Spleen (tissue), 7 donors: ENCODE measurements at regions not wholly inside any gene's neighbourhood (a gene's known extent, or its start where the extent isn't known, plus 50 kb on each side); places are given as distances from the start of the nearest gene placed in this dataset.

Source experiments
- CTCF ChIP-seq, 11 experiments: fragments of 200-600 bp in 7 of 11; fragments of 450-650 bp in 4 of 11; sonication (generic) in 4 of 11; IDR thresholded peaks in 8 of 11; conservative IDR thresholded peaks in 3 of 11; 1 replicate in 7 of 11; 2 replicates in 4 of 11; pipeline versions ENCODE4 v1.4.0 to v1.8.0; 2016 to 2021; ENCODE audit warnings: antibody characterized with exemption in 11 of 11, inconsistent platforms in 4 of 11, mild to moderate bottlenecking in 1 of 11
- POLR2A ChIP-seq, 3 donors: fragments of 450-650 bp; IDR thresholded peaks; one replicate each; pipeline ENCODE4 v1.5.1; 2017; ENCODE audit warnings: antibody characterized with exemption in 3 of 3, mild to moderate bottlenecking in 1 of 3
- donor health status: DM: no; HTN: no; CAD: no; lungs with moderate emphysema.
- donor health status: DM: no; HTN: no; CAD: no.
- donor health status: DM: no; HTN: no; CAD: no.

- TF ChIP-seq CTCF (IDR thresholded peaks at IDR 0.05 in 8 of 11, conservative IDR thresholded peaks at IDR 0.05 in 3 of 11) (no peak), POLR2A (IDR thresholded peaks at IDR 0.05) (no peak)
Measured at GRCh38 chr9:81045658-81046057, 643.7 kb downstream of the TLE1 start.
